H4 (cell line): ENCODE measurements at regions not wholly inside any gene's neighbourhood (a gene's known extent, or its start where the extent isn't known, plus 50 kb on each side); places are given as distances from the start of the nearest gene placed in this dataset.
A peak's percentile ranks its signal among the peaks of the same experiment; 100 is the strongest.
"Not testable (repeated sequence)": the region's sequence is repeated elsewhere in the genome, so short reads cannot be mapped to it uniquely, and the experiment has no call there.

Experiments used
- DNase-seq: peaks from one replicate; pipeline ENCODE4 v3.0.0-alpha.2; 2015; ENCODE audit warnings: low spot score

DNA sequence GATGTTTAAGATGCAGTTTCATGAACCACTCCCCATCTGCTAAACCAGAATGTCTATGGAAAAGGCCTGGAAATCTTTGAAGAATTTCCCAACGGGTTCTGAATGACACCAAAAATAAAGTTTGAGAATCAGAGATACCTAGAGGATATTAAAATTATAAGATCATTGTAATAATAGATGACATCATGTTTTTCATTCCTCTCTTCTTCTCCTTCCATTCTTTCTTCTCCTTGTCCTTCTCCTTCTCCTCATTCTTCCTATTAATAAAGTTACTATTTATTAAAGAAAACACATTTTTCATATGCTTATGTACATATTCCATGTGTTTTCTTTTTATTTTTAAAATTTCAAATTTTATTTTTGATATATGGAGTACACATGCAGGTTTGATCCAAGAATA, 1449.4 kb downstream of the LRFN5 start:
- DNase-seq: no peak

DNA sequence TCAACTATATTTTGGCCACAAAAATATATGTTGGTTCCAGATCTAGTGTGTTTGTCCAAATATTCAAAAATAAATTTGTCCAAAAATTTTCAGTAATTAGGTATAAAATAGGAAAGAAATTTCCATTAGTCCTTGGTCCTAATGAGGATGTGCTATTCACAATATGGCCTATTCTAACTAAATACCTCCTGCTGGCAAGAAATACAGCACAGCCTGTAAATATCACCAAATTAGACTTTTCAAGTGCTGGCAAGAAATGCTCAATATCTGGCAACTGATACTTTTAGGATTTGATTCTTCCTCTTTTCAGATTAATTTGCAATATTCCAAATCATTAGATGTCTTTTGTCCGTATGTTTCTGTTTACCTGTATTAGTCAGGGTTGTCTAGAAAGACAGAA, 1446.2 kb downstream of the LRFN5 start:
- no peak for DNase-seq

- no peak for DNase-seq
Measured at GRCh38 chr14:43043850-43044249, 1437.2 kb downstream of the LRFN5 start.

DNA sequence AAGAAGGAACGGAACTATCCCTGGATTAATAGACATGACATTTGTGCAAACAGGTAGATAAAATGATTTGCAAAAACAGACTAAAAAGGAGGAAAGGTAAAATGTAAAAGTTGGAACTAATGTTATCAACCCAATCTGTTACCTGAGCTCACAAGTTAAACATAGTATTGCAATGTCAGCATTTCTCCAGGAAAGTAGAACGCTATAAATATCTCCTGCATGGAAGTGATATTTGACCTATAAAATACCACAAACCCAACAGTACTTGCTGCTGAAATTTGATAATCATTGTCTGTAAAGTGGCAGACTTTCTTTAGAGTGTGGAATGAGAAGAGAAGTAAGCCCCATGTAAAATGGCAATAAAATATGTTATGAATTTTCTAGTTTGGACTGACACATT, 1435.7 kb downstream of the LRFN5 start:
- DNase-seq: no peak

DNA sequence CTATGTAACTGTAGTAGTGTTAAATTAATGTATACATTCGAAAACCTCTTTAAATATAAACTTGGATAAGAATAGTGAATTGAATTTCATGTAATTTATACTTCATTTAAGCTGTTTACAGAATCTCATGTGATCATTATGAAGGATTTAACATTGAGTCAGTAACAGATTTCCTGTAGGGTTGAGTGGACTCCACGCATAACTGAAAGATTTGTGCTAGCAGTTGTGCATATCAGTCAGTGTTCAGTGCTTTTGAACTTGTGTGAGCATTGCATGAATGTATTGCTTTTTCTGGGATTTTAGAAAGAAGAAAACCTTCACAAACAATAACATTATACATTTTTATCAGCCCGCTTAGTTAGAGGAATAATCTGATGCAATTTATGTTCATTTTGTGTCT, 1435.3 kb downstream of the LRFN5 start:
- DNase-seq: no peak

DNA sequence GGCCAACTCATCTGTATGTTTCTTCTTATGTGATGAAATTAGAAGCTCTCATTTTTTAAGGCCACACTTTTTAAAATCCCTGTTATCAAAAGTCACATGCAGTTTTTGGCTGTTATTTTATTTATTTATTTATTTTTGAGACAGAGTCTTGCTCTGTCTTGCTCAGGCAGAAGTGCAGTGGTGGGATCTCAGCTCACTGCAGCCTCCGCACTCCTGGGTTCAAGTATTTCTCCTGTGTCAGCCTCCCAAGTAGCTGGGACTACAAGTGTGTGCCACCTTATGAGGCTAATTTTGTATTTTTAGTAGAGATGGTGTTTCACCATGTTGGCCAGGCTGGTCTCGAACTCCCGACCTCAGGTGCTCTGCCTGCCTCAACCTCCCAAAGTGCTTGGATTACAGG, 1434.5 kb downstream of the LRFN5 start:
- no peak for DNase-seq

GRCh38 chr14:43039881-43040280, 1433.2 kb downstream of the LRFN5 start:
- DNase-seq: no peak

- no peak for DNase-seq
Measured at GRCh38 chr14:43031598-43031997, 1424.9 kb downstream of the LRFN5 start.

GRCh38 chr14:43022094-43022800, 1415.6 kb downstream of the LRFN5 start:
- no peak for DNase-seq

DNA sequence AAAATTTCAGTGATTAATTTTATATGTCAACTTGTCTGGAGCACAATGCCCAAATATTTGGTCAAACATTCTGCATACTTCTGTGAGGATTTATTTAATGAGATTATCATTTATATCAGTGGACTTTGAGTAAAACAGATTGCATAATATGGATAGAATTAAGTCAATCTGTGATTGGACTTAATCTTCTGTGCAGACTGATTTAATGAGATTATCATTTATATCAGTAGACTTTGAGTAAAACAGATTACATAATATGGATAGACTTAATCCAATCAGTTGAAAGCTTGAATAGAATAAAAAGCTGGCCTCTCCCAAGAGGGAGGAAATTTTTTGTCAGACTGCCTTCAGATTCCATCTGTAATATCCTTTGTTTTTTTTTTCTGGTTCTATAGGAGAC, 1413.2 kb downstream of the LRFN5 start:
- no peak for DNase-seq

- no peak for DNase-seq
Measured at GRCh38 chr14:43014338-43014737, 1407.7 kb downstream of the LRFN5 start.

- DNase-seq: no peak
Measured at GRCh38 chr14:43012817-43013216, 1406.1 kb downstream of the LRFN5 start.

DNA sequence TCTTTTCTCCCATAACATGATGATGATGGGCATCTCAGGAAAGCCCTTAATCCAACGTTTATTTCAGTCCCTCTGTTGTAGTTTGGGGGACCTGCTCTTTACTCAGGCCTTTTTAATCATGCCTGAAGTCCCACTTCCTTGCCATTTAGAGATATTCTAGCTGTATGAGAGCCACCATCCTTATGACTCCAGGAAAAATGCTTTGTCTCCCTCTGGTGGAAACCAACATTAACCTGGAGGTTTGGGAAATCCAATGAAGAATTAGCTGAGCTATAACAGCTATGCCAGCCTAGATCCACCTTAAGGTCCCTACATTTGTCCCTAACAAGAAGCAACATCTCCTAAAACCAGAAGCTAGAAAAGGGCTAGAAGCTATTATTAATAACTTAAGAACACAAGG, 1399.1 kb downstream of the LRFN5 start:
- peak; percentile 9 for DNase-seq

- DNase-seq: no peak
Measured at GRCh38 chr14:43003845-43004244, 1397.2 kb downstream of the LRFN5 start.

DNA sequence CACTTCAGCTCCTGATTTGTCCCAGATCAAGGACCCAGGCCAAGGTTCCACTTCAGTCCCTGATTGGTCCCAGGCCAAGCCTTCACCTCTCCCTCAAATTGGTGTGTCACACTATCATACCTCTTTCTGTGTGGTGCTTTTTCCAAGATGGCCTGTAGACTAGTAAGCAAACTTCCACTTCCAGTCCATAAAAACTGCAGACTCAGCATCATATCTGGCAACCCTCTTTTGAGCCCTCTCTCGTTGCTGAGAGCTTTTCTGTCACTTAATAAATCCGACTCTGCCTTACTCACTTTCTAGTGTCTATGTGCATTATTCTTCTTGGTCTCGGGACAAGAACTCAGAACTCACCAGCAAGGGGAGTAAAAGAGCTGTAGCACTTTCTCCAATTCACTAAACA, 1395.1 kb downstream of the LRFN5 start:
- DNase-seq: no peak

DNA sequence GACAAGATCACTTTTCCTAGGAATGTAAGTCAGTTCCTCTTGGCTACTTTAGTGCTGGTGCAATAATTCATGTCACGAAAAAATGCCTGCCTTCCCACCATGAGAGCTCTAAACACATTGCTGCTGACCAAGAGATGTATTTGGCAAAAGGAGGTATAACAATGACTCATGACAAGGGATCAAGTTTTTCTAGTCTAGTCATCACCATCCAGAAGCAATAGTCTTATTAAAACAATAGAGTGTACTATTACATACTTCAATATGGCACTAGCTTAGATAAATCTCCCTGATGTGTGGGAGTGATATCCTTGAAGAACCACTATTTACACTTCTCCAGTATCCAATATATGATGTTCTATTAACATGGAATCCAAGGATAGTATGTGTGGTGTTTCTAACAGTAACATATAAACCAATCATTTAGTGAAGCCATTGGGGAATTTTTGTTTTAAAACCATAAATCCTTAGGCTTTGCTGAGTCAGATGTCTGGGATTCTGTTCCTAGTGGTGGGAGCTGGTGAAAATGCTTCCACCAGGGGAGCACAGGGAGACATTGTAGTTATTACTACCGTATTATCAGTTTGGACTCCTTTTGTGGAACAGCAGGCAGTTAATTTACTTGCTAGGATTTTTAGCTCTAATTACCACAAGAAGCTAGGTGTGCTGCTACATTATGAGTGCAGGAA, 1387.5 kb downstream of the LRFN5 start:
- DNase-seq: no peak

GRCh38 chr14:42992930-42993329, 1386.3 kb downstream of the LRFN5 start:
- DNase-seq: no peak

GRCh38 chr14:42980419-42980818, 1373.7 kb downstream of the LRFN5 start:
- peak; percentile 34 for DNase-seq

- not testable (repeated sequence) for DNase-seq
Measured at GRCh38 chr14:42973171-42973570, 1366.5 kb downstream of the LRFN5 start.

DNA sequence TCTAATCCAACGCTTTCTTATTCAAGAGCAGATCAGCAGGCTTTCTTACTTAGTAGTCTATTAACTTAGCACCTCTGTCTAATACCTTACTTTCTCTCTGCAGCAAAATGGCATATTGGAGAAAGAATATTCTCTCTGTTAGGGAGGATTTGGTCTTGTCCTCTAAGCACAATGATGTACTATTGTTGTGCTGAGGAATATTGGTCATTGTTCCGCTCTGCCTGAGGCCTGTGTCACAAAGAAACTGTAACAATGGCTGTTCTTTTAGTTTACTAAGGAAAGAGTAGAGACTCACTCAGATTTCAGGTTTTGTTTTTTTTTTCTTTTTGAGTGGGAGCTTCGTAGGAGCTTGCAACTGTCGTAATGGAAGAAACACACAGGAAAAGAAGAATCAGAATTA, 1358.8 kb downstream of the LRFN5 start:
- DNase-seq: no peak

- DNase-seq: no peak
Measured at GRCh38 chr14:42961509-42961908, 1354.8 kb downstream of the LRFN5 start.

GRCh38 chr14:42950363-42950762, 1343.7 kb downstream of the LRFN5 start:
- DNase-seq: no peak

- DNase-seq: no peak
Measured at GRCh38 chr14:42947991-42948390, 1341.3 kb downstream of the LRFN5 start.

DNA sequence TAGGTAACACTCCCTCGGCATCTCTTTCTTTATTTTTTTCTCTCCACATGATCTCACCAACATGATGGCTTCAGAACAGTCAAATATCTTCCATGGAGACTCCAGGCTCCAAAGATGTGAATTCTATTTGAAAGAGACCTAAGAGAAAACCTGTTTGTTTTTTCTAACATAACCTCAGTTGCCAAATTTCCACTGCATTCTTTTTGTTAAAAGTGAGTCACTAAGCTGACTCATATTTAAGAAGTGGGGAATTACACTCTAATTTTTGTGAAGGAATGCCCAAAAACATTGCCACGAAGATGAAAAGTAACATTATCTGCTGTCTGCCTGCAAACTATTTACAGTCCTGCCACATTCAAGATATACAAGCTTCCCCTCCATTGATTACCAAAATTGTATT, 1337.6 kb downstream of the LRFN5 start:
- peak; percentile 8 for DNase-seq
